ENCODE measurements at regions not wholly inside any gene's neighbourhood (a gene's known extent, or its start where the extent isn't known, plus 50 kb on each side); places are given as distances from the start of the nearest gene placed in this dataset.

DNA sequence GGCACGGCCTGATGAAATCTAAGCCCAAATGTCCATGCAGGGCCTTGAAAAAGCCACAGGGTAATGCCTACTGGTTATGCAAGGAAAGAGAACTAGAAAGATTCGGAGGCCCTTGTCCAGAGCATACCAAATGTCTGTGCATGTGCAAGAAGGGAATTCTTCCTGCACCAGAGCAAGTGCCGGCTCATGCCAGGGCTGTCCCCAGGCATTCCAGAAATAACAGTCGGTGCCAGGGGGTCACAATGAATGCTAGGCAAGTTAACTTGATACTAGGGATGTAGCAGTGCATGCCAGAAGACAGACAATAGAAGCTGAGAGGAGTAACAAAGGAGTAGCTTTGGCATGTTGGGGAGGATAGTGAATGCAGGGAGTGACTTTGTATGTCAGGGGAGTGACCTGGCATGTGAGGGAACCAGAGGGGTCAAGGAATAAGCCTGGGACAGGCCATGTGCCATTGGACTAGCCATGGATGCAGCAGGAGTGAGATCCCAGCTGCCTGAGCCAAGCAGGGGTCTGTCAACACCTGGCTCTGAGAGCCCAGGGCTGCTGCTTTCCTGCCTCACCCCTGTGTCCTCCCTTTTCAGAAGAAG is 119.5 kb upstream of the UNC5B start:
- H3K27ac ChIP-seq (ENCODE audit: low read depth in 2 of 2, low read length in 1 of 2), result no peak overlapping the region
- H3K9me2 ChIP-seq, result no peaks in the 10 kb centered on the region
- no peak overlapping the region for H3K9ac ChIP-seq
- H3K4me3 ChIP-seq (ENCODE audit: low read depth in 2 of 2, low read length in 1 of 2), result no peak overlapping the region
- DNase-seq, result no peak
- WGBS (ENCODE audit: low lambda C conversion rate), result 23% methylated on average over 4 of the region's 4 CpGs
- H2AFZ ChIP-seq (ENCODE audit: low read depth), result no peak overlapping the region
- TF ChIP-seq, protein P1, sequence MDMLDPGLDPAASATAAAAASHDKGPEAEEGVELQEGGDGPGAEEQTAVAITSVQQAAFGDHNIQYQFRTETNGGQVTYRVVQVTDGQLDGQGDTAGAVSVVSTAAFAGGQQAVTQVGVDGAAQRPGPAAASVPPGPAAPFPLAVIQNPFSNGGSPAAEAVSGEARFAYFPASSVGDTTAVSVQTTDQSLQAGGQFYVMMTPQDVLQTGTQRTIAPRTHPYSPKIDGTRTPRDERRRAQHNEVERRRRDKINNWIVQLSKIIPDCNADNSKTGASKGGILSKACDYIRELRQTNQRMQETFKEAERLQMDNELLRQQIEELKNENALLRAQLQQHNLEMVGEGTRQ (IDR thresholded peaks at IDR 0.05; ENCODE audit: borderline replicate concordance, low read depth, low read length), result no peak
- TF ChIP-seq, protein P2, sequence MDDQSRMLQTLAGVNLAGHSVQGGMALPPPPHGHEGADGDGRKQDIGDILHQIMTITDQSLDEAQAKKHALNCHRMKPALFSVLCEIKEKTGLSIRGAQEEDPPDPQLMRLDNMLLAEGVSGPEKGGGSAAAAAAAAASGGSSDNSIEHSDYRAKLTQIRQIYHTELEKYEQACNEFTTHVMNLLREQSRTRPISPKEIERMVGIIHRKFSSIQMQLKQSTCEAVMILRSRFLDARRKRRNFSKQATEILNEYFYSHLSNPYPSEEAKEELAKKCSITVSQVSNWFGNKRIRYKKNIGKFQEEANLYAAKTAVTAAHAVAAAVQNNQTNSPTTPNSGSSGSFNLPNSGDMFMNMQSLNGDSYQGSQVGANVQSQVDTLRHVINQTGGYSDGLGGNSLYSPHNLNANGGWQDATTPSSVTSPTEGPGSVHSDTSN (IDR thresholded peaks at IDR 0.05), result no peak
- TF ChIP-seq USF1 (IDR thresholded peaks at IDR 0.05; ENCODE audit: borderline replicate concordance, low read depth) (no peak), RFX5 (IDR thresholded peaks at IDR 0.05; ENCODE audit: low read length) (no peak), MEF2A (IDR thresholded peaks at IDR 0.05; ENCODE audit: borderline replicate concordance, low read depth) (no peak), ELF1 (IDR thresholded peaks at IDR 0.05) (no peak), FOXM1 (IDR thresholded peaks at IDR 0.05; ENCODE audit: low read depth) (no peak)
- TF ChIP-seq, protein P3, sequence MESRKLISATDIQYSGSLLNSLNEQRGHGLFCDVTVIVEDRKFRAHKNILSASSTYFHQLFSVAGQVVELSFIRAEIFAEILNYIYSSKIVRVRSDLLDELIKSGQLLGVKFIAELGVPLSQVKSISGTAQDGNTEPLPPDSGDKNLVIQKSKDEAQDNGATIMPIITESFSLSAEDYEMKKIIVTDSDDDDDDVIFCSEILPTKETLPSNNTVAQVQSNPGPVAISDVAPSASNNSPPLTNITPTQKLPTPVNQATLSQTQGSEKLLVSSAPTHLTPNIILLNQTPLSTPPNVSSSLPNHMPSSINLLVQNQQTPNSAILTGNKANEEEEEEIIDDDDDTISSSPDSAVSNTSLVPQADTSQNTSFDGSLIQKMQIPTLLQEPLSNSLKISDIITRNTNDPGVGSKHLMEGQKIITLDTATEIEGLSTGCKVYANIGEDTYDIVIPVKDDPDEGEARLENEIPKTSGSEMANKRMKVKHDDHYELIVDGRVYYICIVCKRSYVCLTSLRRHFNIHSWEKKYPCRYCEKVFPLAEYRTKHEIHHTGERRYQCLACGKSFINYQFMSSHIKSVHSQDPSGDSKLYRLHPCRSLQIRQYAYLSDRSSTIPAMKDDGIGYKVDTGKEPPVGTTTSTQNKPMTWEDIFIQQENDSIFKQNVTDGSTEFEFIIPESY (IDR thresholded peaks at IDR 0.05; ENCODE audit: borderline replicate concordance, low read depth), result no peak
- CTCF ChIA-PET, result interaction anchor here (1.2 kb wide), 1 partner anchor 116 kb away, joined by 3 read pairs; no protein-coding TSS in a partner anchor
- peaks cover 0 to 3% of the 10 kb centered on the region in 2 experiments; a peak in 1 of 4 replicates for H3K4me1 ChIP-seq (ENCODE audit: control insufficient read depth in 1 of 2, insufficient read depth in 2 of 2, low read depth in 1 of 2, low read length in 1 of 2)
- no peak overlapping the region for H3K4me2 ChIP-seq
- no peaks in the 10 kb centered on the region for H4K20me1 ChIP-seq (ENCODE audit: insufficient read depth)
- H3K27me3 ChIP-seq (ENCODE audit: insufficient read depth), result peaks cover 10% of the 10 kb centered on the region; the same call in 1 of the 2 replicates
- H3K79me2 ChIP-seq (ENCODE audit: insufficient read depth), result no peaks in the 10 kb centered on the region
- H3K36me3 ChIP-seq (replicated peaks in 1 of 2; ENCODE audit: control insufficient read depth in 1 of 2, insufficient read depth in 2 of 2, low read length in 1 of 2), result no peaks in the 10 kb centered on the region
- no peaks in the 10 kb centered on the region for H3K9me3 ChIP-seq
- POLR2A ChIA-PET, result interaction anchor here (0.6 kb wide), 1 partner anchor 104 kb away, joined by 3 read pairs; no protein-coding TSS in a partner anchor
- no peaks in the 10 kb centered on the region for H3F3A ChIP-seq (replicated peaks; ENCODE audit: insufficient read depth)

GRCh38 chr10:71093531-71093930 is 118.8 kb upstream of the UNC5B start:
- CTCF ChIA-PET, result interaction anchor here (1.2 kb wide), 1 partner anchor 115 kb away, joined by 3 read pairs; no protein-coding TSS in a partner anchor
- Histone ChIP-seq H3K4me1 (ENCODE audit: control insufficient read depth in 1 of 2, insufficient read depth in 2 of 2, low read depth in 1 of 2, low read length in 1 of 2) (peaks cover 0 to 3% of the 10 kb centered on the region in 2 experiments; a peak in 1 of 4 replicates), H3K9ac (no peak overlapping the region), H3K27ac (ENCODE audit: low read depth in 2 of 2, low read length in 1 of 2) (no peak overlapping the region), H2AFZ (ENCODE audit: low read depth) (no peak overlapping the region), H3K36me3 (replicated peaks in 1 of 2; ENCODE audit: control insufficient read depth in 1 of 2, insufficient read depth in 2 of 2, low read length in 1 of 2) (no peaks in the 10 kb centered on the region), H3F3A (replicated peaks; ENCODE audit: insufficient read depth) (no peaks in the 10 kb centered on the region), H3K9me3 (no peaks in the 10 kb centered on the region), H3K4me3 (ENCODE audit: low read depth in 2 of 2, low read length in 1 of 2) (no peak overlapping the region), H4K20me1 (ENCODE audit: insufficient read depth) (no peaks in the 10 kb centered on the region), H3K9me2 (no peaks in the 10 kb centered on the region), H3K4me2 (no peak overlapping the region), H3K27me3 (ENCODE audit: insufficient read depth) (peaks cover 10% of the 10 kb centered on the region; the same call in 1 of the 2 replicates), H3K79me2 (ENCODE audit: insufficient read depth) (no peaks in the 10 kb centered on the region)
- 21% methylated on average over 2 of the region's 2 CpGs for WGBS (ENCODE audit: low lambda C conversion rate)
- POLR2A ChIA-PET, result no interaction called here
- TF ChIP-seq CHD2 (IDR thresholded peaks at IDR 0.05; ENCODE audit: low read length, partially characterized antibody) (no peak), ELF1 (IDR thresholded peaks at IDR 0.05) (no peak), EP300 (IDR thresholded peaks at IDR 0.05; ENCODE audit: borderline replicate concordance in 1 of 2, low read depth in 1 of 2, low read length in 1 of 2) (no peak), NFIC (IDR thresholded peaks at IDR 0.05; ENCODE audit: borderline replicate concordance) (no peak), TAF1 (IDR thresholded peaks at IDR 0.05; ENCODE audit: borderline replicate concordance, low read depth, low read length) (no peak), FOXM1 (IDR thresholded peaks at IDR 0.05; ENCODE audit: low read depth) (no peak), RAD21 (IDR thresholded peaks at IDR 0.05; ENCODE audit: low read length) (no peak), GATA2 (CRISPR knock-in tag; IDR thresholded peaks at IDR 0.05) (no peak), RFX5 (IDR thresholded peaks at IDR 0.05; ENCODE audit: low read length) (no peak), JUND (IDR thresholded peaks at IDR 0.05) (no peak), USF1 (IDR thresholded peaks at IDR 0.05; ENCODE audit: borderline replicate concordance, low read depth) (no peak)
- TF ChIP-seq, protein P1 (IDR thresholded peaks at IDR 0.05; ENCODE audit: borderline replicate concordance, low read depth, low read length), result no peak
- TF ChIP-seq, protein P3 (IDR thresholded peaks at IDR 0.05; ENCODE audit: borderline replicate concordance, low read depth), result no peak
- no peak for DNase-seq
